AG08395 (cell line): ENCODE measurements at regions not wholly inside any gene's neighbourhood (a gene's known extent, or its start where the extent isn't known, plus 50 kb on each side); places are given as distances from the start of the nearest gene placed in this dataset.
A peak's percentile ranks its signal among the peaks of the same experiment; 100 is the strongest.

Experiments used
- DNase-seq: peaks from one replicate; pipeline ENCODE4 v3.0.0; 2012; ENCODE audit warnings: mixed read lengths, low spot score

DNA sequence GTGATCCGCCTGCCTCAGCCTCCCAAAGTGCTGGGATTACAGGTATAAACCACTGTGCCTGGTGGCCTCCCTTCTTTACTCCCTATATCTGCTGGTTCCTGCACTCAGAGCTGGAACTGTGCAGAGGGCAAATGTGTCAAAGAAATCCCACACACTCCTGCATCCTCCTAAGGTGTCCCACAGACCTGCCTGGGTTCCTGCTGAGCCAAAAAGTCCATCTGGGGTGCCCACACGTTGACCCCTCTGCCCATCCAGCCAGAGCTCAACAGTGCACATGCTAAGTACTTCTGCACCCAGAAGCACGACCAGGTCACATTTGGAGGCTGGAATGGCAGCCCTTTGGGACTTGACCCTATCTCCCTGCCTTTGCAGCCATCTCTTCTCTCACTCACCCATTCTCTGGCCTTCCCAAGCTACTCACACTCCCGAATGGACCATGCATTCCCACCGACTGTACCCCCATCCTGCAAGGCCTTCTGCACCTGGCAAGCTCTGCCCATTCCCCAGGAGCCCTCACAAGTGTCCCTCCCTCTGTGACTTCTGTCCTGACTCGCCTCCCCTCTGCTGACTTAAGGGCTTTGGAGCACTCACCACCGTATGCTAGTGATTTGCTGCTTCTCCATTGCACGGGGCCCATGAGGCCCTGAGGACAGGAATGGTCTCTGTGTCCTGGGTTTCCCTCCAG is 152.1 kb downstream of the KCTD15 start:
- DNase-seq, result no peak

GRCh38 chr19:33950091-33950750 is 153.6 kb downstream of the KCTD15 start:
- DNase-seq, result no peak

- DNase-seq, result no peak
These were observed 156.4 kb downstream of the KCTD15 start for GRCh38 chr19:33953023-33953422.

DNA sequence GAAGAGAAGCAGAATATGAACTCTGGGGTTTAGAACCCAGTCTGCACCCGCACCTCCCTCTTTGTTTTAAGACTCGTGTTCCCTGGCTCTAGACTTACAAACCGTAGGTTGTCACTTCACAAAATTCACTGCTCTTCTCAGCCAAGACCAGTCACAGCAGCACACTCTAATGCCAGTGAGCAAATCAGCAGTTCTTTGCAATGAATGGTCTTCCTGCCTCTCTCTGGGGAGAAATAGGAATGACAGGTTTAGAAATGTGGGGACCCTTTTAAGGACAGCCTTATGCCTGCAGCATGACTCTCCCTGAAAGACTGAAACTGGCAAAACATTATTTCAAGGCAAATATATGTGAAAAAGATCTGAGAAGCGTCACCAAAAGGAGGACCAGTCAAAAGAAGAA is 156.9 kb downstream of the KCTD15 start:
- no peak for DNase-seq

- no peak for DNase-seq
These were observed 158.0 kb downstream of the KCTD15 start for GRCh38 chr19:33954686-33955085.

- no peak for DNase-seq
These were observed 160.3 kb downstream of the KCTD15 start for GRCh38 chr19:33956941-33957340.

DNA sequence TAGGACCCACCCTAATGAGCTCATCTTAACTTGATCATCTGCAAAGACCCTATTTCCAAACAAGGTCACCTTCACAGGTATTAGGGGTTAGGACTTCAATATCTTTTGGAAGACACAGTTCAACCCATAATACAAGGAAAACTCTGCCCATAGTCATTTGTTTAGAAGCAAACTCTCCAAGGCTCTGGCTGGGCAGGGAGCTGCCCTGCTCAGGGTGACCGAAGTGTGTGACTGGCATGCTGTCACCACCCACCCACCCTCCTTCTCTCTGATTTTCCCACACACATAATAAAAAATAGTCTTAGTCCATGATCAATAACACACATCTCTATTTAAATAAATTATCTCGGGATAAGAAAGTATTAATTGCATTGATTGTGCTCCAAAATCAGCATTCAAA is 161.1 kb downstream of the KCTD15 start:
- no peak for DNase-seq

GRCh38 chr19:33960566-33960965 is 163.9 kb downstream of the KCTD15 start:
- DNase-seq, result no peak

DNA sequence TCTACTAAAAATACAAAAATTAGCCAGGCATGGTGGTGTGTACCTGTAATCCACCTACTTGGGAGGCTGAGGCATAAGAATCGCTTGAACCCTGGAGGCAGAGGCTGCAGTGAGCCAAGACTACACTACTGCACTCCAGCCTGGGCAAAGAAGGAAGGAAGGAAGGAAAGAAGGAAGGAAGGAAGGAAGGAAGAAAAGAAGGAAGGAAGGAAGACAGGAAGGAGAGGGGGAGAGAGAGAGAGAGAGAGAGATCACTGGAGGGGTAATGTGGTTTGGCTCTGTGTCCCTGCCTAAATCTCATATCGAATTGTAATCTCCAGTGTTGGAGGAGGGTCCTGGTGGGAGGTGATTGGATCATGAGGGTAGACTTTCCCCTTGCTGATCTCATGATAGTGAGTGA is 165.5 kb downstream of the KCTD15 start:
- no peak for DNase-seq

- no peak for DNase-seq
These were observed 166.8 kb downstream of the KCTD15 start for GRCh38 chr19:33963514-33963913.

DNA sequence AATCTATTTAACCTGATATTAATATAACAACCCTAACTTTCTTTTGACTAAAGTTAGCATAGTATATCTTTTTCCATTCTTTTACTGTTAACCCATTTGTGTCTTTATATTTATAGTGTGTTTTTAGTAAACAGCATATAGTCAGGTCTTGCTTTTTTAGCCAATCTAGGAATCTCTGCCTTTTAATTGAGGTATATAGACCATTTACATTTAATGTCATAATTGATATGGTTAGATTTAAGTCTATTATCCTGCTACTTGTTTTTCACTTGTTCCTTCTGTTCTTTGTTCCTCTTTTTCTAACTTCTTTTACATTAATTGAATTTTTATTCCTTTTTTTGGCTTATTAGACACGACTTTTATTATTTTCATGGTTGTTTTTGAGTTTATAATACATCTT is 174.4 kb downstream of the KCTD15 start:
- DNase-seq, result no peak

DNA sequence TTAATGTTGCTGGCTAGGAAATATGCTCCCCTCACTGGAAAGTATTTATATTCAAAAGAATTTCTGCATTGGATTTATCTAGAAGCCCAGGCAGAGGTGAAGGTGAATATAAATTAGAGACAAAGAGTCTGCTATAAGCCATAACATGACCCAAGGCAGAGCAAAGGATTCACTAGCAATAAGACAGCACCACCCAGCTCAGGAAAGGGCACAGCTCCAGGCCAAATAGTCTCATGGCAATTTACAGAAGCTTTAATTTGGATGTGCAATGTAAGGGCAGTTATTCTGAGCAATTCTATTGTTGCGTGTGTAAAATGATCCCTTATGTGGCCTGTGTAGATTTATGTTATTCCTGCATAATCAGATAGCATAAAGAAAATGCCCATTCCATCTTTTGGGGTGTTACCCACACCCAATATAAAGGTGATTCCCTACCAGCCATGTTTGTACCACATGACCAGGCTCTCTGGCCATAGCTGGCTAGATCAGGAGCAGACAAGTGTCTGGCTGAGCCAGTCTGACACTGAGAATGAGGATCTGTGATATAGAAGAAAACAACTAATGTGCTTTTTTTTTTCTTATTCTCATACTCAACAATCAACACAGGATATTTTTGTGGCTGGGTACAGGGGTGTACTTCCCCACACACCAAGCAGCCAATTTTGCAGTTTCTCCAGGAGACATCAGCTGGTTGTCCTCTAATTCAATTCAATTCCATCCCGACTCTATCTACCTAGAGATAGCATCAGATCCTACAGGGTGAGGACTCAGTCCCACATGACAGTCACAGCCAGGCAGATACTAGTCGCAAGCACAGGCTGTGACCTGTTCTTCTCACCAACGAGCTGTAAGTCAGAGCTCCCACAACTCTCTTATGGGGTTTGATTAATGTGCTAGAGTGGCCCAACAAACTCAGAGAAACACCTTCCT is 181.4 kb downstream of the KCTD15 start:
- no peak for DNase-seq

- DNase-seq, result no peak
These were observed 186.0 kb downstream of the KCTD15 start for GRCh38 chr19:33982706-33983105.

DNA sequence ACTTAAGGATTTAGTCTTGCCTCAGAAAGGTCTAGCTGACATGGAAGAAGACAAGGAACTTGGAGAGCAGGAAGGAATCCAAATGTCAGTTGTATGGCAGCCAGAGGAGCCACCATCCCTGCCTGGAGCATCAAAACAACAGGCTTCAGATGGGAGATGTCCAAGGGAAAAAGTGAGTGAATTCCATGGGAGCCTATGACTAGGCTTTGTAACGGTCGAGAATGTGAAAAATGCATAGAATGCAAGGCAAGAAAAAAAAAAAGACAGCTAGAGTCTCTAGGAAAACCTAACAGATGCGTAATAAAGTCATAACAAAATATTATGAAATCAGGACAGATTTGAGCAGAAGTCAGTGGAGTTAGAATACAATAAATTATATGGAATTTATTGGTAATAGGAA is 183.7 kb upstream of the LSM14A start:
- no peak for DNase-seq

GRCh38 chr19:33997690-33998089 is 174.6 kb upstream of the LSM14A start:
- no peak for DNase-seq

DNA sequence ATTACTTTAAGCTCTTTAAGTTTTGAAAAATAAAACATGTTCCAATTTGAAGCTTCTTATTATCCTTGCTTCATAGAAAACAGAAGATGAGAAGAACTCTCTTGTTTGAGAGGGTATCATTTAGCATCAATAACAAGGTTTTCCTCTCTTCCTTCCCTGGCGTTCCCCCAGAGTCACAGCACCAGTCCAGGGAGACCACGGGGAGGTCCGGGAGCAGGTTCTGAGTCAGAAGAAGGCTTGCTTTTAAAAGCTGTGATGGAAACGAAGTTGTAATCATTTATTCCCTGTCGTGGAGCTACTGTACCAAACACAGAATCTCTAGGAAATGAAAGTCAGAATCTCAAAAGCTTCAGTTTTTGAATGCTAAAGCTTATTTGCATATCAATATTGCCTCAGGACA is 174.0 kb upstream of the LSM14A start:
- DNase-seq, result no peak

GRCh38 chr19:33998739-33999345 is 173.5 kb upstream of the LSM14A start:
- DNase-seq, result peak; percentile 9

GRCh38 chr19:34017024-34017423 is 155.3 kb upstream of the LSM14A start:
- DNase-seq, result no peak

- no peak for DNase-seq
These were observed 154.7 kb upstream of the LSM14A start for GRCh38 chr19:34017601-34018000.

DNA sequence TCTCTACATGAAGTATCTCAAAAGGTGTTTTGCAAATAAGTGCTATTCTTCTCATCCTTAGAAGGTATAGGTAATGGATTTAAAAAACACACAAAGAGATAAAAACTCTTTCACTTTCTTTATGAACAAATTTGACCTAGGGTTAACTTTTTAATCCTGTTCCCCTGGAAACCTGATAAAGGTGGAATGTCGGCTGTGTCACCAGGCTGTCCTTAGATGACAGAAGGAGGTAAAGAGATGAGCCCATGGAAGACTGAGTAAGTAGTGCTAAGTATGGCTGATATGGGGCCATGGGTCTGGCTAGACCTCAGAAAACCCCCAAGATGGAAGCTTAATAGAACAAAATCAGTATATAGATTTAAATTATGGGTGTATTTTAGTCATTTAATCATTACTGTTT is 153.8 kb upstream of the LSM14A start:
- no peak for DNase-seq

GRCh38 chr19:34023381-34023780 is 148.9 kb upstream of the LSM14A start:
- DNase-seq, result no peak

DNA sequence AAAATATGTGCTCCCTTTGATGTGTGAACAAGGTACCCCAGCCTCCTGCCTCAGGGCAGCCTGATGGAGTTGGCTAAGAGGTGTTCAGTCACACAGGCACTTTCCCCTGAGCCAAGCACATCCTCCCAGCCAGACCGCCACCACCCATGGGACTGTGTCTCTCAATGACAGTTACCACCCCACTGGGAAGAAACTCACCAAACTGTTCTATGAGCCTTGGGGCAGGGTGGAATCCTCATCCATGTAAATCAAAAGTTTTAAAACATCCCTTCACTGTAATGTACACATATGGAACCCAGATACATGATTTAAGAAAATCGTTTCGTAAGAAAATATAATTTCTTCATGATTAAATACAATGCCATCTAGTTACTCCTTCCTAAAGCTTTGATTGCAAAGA is 138.4 kb upstream of the LSM14A start:
- no peak for DNase-seq
